HepG2 (cell line): ENCODE measurements at regions not wholly inside any gene's neighbourhood (a gene's known extent, or its start where the extent isn't known, plus 50 kb on each side); places are given as distances from the start of the nearest gene placed in this dataset.

Source experiments
- ARID2 ChIP-seq: sonication (generic); formaldehyde crosslinking; IDR thresholded peaks from 2 replicates; pipeline ENCODE4 v1.8.1; 2022; ENCODE audit warnings: mild to moderate bottlenecking, missing genetic modification reagents, borderline replicate concordance
- ATF7-NPFF ChIP-seq: sonication (generic); formaldehyde crosslinking; IDR thresholded peaks from 2 replicates; pipeline ENCODE4 v1.8.1; 2023; ENCODE audit warnings: mild to moderate bottlenecking, low read depth, missing genetic modification reagents, moderate library complexity
- ELF3 ChIP-seq: IDR thresholded peaks from 2 replicates; pipeline ENCODE4 v1.6.1; 2016; ENCODE audit warnings: missing genetic modification reagents, missing compliant biosample characterization
- ESRRA ChIP-seq: sonication (generic); formaldehyde crosslinking; IDR thresholded peaks from 2 replicates; pipeline ENCODE4 v1.5.1; 2020; ENCODE audit warnings: mild to moderate bottlenecking, low read depth, missing genetic modification reagents
- MYC ChIP-seq: sonication (generic); formaldehyde crosslinking; IDR thresholded peaks from 2 replicates; pipeline ENCODE4 v1.9.0; 2021; ENCODE audit warnings: missing genetic modification reagents, borderline replicate concordance
- RNF2 ChIP-seq: fragments of 450-650 bp; conservative IDR thresholded peaks from 2 replicates; pipeline ENCODE4 v1.6.1; 2016; ENCODE audit warnings: low read depth
- SMAD1 ChIP-seq: sonication (generic); formaldehyde crosslinking; IDR thresholded peaks from 2 replicates; pipeline ENCODE4 v1.4.0; 2020; ENCODE audit warnings: missing genetic modification reagents, low read depth, mild to moderate bottlenecking, borderline replicate concordance
- TARDBP ChIP-seq: sonication (generic); formaldehyde crosslinking; IDR thresholded peaks from 2 replicates; pipeline ENCODE4 v1.8.0; 2022; ENCODE audit warnings: mild to moderate bottlenecking, missing genetic modification reagents
- ZNF160 ChIP-seq: sonication (generic); formaldehyde crosslinking; IDR thresholded peaks from 2 replicates; pipeline ENCODE4 v1.8.0; 2022; ENCODE audit warnings: mild to moderate bottlenecking, inconsistent platforms, missing genetic modification reagents
- ZNF253 ChIP-seq: sonication (generic); formaldehyde crosslinking; IDR thresholded peaks from 2 replicates; pipeline ENCODE4 v1.8.0; 2022; ENCODE audit warnings: mild to moderate bottlenecking, missing genetic modification reagents, borderline replicate concordance
- ZNF367 ChIP-seq: sonication (generic); formaldehyde crosslinking; IDR thresholded peaks from 2 replicates; pipeline ENCODE4 v1.4.0; 2020; ENCODE audit warnings: missing genetic modification reagents, borderline replicate concordance
- ZNF431 ChIP-seq: sonication (generic); formaldehyde crosslinking; IDR thresholded peaks from 2 replicates; pipeline ENCODE4 v1.9.0; 2022; ENCODE audit warnings: missing genetic modification reagents, low read depth, mild to moderate bottlenecking, borderline replicate concordance
- ZNF879 ChIP-seq: sonication (generic); formaldehyde crosslinking; IDR thresholded peaks from 2 replicates; pipeline ENCODE4 v1.8.1; 2023; ENCODE audit warnings: missing genetic modification reagents
- ZSCAN21 ChIP-seq: sonication (generic); formaldehyde crosslinking; IDR thresholded peaks from 2 replicates; pipeline ENCODE4 v1.8.0; 2022; ENCODE audit warnings: mild to moderate bottlenecking, missing genetic modification reagents, moderate library complexity, borderline replicate concordance
- TF ChIP-seq, protein P1 (sequence below): sonication (generic); formaldehyde crosslinking; IDR thresholded peaks from 2 replicates; pipeline ENCODE4 v1.4.0; 2020; ENCODE audit warnings: missing genetic modification reagents, mild to moderate bottlenecking, borderline replicate concordance
- TF ChIP-seq, protein P2 (sequence below): sonication (generic); formaldehyde crosslinking; IDR thresholded peaks from 2 replicates; pipeline ENCODE4 v1.4.0; 2020; ENCODE audit warnings: missing genetic modification reagents, low read depth, mild to moderate bottlenecking, borderline replicate concordance
- TF ChIP-seq, protein P3 (sequence below): sonication (generic); formaldehyde crosslinking; IDR thresholded peaks from 2 replicates; pipeline ENCODE4 v1.8.1; 2023; ENCODE audit warnings: mild to moderate bottlenecking, missing genetic modification reagents, borderline replicate concordance
- TF ChIP-seq, protein P4 (sequence below), 2 experiments: sonication (generic) in 1 of 2; formaldehyde crosslinking in 1 of 2; IDR thresholded peaks; 2 replicates each; pipeline versions ENCODE4 v1.5.1 to v1.6.1; 2011 to 2020; ENCODE audit warnings: borderline replicate concordance in 1 of 2, low read depth in 1 of 2, low read length in 1 of 2, mild to moderate bottlenecking in 1 of 2, missing genetic modification reagents in 1 of 2, moderate library complexity in 1 of 2
- TF ChIP-seq, protein P5 (sequence below): sonication (generic); formaldehyde crosslinking; IDR thresholded peaks from 2 replicates; pipeline ENCODE4 v1.9.0; 2022; ENCODE audit warnings: missing genetic modification reagents, mild to moderate bottlenecking, borderline replicate concordance

DNA sequence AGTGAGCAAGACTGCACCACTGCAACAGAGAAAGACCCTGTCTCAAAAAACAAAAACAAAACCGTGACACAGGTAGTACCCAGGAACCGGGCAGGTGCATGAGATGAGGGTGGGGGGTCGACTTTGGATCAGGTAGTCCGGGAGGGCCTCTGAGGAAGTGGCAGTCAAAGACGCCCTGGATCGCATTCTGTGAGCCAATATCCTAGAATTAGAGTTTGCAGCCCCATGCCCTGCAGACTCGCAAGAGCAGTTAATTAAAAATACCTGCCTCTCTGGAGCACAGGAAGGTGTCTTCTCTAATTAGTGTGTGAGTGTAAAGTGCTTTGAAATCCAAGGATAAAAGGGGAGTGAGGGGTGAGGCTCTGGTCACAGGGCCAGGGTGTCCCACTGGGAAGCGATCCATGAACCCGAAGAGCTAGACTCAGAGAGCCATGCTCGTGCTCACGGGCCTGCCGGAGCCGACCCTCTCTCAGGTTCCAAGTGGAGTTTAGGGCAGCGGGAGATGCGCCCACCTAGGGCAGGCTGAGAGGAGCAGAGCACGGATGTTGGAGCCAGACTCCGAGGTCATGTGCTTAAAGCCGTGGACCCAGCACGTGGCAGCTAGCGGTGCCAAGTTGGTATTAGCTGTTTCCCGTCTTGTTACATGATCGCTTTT, 74.7 kb upstream of the PTPN1 start (continued):
- TF ChIP-seq ARID2 (CRISPR knock-in tag): no peak
- TF ChIP-seq ESRRA (CRISPR knock-in tag): no peak
- TF ChIP-seq, protein P1, sequence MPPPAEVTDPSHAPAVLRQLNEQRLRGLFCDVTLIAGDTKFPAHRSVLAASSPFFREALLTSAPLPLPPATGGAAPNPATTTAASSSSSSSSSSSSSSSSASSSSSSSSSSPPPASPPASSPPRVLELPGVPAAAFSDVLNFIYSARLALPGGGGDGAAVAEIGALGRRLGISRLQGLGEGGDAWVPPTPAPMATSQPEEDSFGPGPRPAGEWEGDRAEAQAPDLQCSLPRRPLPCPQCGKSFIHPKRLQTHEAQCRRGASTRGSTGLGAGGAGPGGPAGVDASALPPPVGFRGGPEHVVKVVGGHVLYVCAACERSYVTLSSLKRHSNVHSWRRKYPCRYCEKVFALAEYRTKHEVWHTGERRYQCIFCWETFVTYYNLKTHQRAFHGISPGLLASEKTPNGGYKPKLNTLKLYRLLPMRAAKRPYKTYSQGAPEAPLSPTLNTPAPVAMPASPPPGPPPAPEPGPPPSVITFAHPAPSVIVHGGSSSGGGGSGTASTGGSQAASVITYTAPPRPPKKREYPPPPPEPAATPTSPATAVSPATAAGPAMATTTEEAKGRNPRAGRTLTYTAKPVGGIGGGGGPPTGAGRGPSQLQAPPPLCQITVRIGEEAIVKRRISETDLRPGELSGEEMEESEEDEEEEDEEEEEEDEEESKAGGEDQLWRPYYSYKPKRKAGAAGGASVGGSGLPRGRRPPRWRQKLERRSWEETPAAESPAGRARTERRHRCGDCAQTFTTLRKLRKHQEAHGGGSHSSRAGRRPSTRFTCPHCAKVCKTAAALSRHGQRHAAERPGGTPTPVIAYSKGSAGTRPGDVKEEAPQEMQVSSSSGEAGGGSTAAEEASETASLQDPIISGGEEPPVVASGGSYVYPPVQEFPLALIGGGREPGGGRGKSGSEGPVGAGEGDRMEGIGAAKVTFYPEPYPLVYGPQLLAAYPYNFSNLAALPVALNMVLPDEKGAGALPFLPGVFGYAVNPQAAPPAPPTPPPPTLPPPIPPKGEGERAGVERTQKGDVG (CRISPR knock-in tag): 0 out of 2 replicates have a peak, but pooled peaks have one; percentile 1
- no peak for TF ChIP-seq SMAD1
- TF ChIP-seq ZNF431 (CRISPR knock-in tag): no peak
- TF ChIP-seq, protein P2, sequence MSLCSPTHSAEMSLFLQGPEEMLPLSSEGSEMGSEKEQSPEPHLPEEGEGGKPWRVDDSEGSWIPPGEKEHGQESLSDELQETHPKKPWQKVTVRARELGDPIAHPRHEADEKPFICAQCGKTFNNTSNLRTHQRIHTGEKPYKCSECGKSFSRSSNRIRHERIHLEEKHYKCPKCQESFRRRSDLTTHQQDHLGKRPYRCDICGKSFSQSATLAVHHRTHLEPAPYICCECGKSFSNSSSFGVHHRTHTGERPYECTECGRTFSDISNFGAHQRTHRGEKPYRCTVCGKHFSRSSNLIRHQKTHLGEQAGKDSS (CRISPR knock-in tag): 0 out of 2 replicates have a peak, but pooled peaks have one; percentile 45
- TF ChIP-seq, protein P3, sequence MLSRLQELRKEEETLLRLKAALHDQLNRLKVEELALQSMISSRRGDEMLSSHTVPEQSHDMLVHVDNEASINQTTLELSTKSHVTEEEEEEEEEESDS: no peak
- no peak for TF ChIP-seq ZNF879 (CRISPR knock-in tag)
- 0 out of 2 replicates have a peak, but pooled peaks have one; percentile 15 for TF ChIP-seq ZSCAN21 (CRISPR knock-in tag)
- no peak for TF ChIP-seq ZNF367 (CRISPR knock-in tag)
- TF ChIP-seq, protein P4, sequence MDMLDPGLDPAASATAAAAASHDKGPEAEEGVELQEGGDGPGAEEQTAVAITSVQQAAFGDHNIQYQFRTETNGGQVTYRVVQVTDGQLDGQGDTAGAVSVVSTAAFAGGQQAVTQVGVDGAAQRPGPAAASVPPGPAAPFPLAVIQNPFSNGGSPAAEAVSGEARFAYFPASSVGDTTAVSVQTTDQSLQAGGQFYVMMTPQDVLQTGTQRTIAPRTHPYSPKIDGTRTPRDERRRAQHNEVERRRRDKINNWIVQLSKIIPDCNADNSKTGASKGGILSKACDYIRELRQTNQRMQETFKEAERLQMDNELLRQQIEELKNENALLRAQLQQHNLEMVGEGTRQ (IDR thresholded peaks at IDR 0.05; ENCODE audit: low read depth, low read length): 0 out of 2 replicates have a peak, but pooled peaks have one; percentile 10
- TF ChIP-seq, protein P4 (CRISPR knock-in tag; IDR thresholded peaks at IDR 0.05; ENCODE audit: borderline replicate concordance): no peak
- 0 out of 2 replicates have a peak, but pooled peaks have one; percentile 24 for TF ChIP-seq ZNF253 (CRISPR knock-in tag)
- 0 out of 2 replicates have a peak, but pooled peaks have one; percentile 34 for TF ChIP-seq TARDBP (CRISPR knock-in tag)
- no peak for TF ChIP-seq ZNF160
- TF ChIP-seq ATF7-NPFF: no peak
- TF ChIP-seq, protein P5, sequence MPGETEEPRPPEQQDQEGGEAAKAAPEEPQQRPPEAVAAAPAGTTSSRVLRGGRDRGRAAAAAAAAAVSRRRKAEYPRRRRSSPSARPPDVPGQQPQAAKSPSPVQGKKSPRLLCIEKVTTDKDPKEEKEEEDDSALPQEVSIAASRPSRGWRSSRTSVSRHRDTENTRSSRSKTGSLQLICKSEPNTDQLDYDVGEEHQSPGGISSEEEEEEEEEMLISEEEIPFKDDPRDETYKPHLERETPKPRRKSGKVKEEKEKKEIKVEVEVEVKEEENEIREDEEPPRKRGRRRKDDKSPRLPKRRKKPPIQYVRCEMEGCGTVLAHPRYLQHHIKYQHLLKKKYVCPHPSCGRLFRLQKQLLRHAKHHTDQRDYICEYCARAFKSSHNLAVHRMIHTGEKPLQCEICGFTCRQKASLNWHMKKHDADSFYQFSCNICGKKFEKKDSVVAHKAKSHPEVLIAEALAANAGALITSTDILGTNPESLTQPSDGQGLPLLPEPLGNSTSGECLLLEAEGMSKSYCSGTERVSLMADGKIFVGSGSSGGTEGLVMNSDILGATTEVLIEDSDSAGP (CRISPR knock-in tag): peak; percentile 67
- no peak for TF ChIP-seq ELF3 (CRISPR knock-in tag)
- peak; percentile 9; the same call in 1 of the 2 replicates for TF ChIP-seq MYC (CRISPR knock-in tag)
- no peak for TF ChIP-seq RNF2
